Osteoblast (primary cell): ENCODE measurements at regions not wholly inside any gene's neighbourhood (a gene's known extent, or its start where the extent isn't known, plus 50 kb on each side); places are given as distances from the start of the nearest gene placed in this dataset.

Experiments used
- DNase-seq: peaks from one replicate; pipeline ENCODE4 v3.0.0; 2011; ENCODE audit warnings: low spot score, mixed read lengths; ENCODE audit not compliant: insufficient read length; ENCODE audit errors: missing footprints
- H2AFZ ChIP-seq: 2 replicates; pipeline ENCODE4 v1.6.0; 2011; ENCODE audit warnings: mild to moderate bottlenecking, low read length
- H3K27ac ChIP-seq: 2 replicates; pipeline ENCODE4 v1.5.1; 2011; ENCODE audit warnings: mild to moderate bottlenecking, low read depth, low read length, moderate library complexity
- H3K27me3 ChIP-seq: 2 replicates; pipeline ENCODE4 v1.6.0; 2012; ENCODE audit warnings: mild to moderate bottlenecking, control low read depth, inconsistent platforms, low read length, moderate library complexity; ENCODE audit not compliant: insufficient read depth
- H3K36me3 ChIP-seq: 2 replicates; pipeline ENCODE4 v1.5.1; 2011; ENCODE audit warnings: mild to moderate bottlenecking, low read length, control low read depth, moderate library complexity; ENCODE audit not compliant: insufficient read depth
- H3K4me1 ChIP-seq: 2 replicates; pipeline ENCODE4 v1.5.1; 2011; ENCODE audit warnings: mild to moderate bottlenecking, low read length, control low read depth, moderate library complexity; ENCODE audit not compliant: insufficient read depth
- H3K4me2 ChIP-seq: 2 replicates; pipeline ENCODE4 v1.6.0; 2011; ENCODE audit warnings: mild to moderate bottlenecking, low read length; ENCODE audit not compliant: insufficient read depth
- H3K4me3 ChIP-seq: fragments of 200-600 bp; sonication (generic); 3 replicates; pipeline ENCODE4 v1.5.1; 2012; ENCODE audit warnings: mild to moderate bottlenecking, low read length, inconsistent platforms; ENCODE audit not compliant: insufficient read depth
- H3K79me2 ChIP-seq: 2 replicates; pipeline ENCODE4 v1.6.0; 2012; ENCODE audit warnings: mild to moderate bottlenecking, low read length, control low read depth, inconsistent platforms; ENCODE audit not compliant: insufficient read depth
- H3K9me3 ChIP-seq: 2 replicates; pipeline ENCODE4 v1.5.1; 2011; ENCODE audit warnings: low read depth, low read length, control low read depth
- H4K20me1 ChIP-seq: 2 replicates; pipeline ENCODE4 v1.6.0; 2012; ENCODE audit warnings: mild to moderate bottlenecking, low read length, control low read depth; ENCODE audit not compliant: insufficient read depth
- TF ChIP-seq, protein P1 (sequence below): IDR thresholded peaks from 2 replicates; pipeline ENCODE4 v1.5.1; 2011; ENCODE audit warnings: mild to moderate bottlenecking, low read depth, low read length, moderate library complexity; ENCODE audit errors: extremely low read depth

DNA sequence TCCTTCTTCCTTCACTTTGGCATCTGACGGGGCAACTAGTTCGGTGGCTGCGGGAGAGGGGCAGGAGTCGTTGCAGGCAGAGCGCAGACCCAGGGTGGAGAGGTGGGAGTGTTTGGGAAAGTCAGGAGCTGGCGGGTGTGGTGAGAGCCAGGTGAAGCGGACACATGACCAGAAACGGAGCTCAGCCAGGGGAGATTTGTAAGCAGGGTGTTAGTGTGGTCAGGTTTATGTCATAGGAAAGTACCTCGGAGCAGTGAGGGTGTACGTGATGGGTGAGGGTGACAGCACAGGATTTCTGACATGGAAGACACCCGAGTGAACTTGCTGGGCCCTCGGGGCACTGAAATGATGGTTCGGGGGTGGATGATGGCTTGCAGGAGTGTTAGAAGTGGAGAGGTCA, 247.4 kb upstream of the TPM1 start:
- TF ChIP-seq, protein P1, sequence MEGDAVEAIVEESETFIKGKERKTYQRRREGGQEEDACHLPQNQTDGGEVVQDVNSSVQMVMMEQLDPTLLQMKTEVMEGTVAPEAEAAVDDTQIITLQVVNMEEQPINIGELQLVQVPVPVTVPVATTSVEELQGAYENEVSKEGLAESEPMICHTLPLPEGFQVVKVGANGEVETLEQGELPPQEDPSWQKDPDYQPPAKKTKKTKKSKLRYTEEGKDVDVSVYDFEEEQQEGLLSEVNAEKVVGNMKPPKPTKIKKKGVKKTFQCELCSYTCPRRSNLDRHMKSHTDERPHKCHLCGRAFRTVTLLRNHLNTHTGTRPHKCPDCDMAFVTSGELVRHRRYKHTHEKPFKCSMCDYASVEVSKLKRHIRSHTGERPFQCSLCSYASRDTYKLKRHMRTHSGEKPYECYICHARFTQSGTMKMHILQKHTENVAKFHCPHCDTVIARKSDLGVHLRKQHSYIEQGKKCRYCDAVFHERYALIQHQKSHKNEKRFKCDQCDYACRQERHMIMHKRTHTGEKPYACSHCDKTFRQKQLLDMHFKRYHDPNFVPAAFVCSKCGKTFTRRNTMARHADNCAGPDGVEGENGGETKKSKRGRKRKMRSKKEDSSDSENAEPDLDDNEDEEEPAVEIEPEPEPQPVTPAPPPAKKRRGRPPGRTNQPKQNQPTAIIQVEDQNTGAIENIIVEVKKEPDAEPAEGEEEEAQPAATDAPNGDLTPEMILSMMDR = no peak
- Histone ChIP-seq H3K79me2 (no peaks in the 10 kb centered on the region), H3K4me2 (no peak overlapping the region), H3K27me3 (no peaks in the 10 kb centered on the region), H2AFZ (no peak overlapping the region), H3K4me3 (no peak overlapping the region), H3K27ac (no peak overlapping the region), H3K9me3 (no peaks in the 10 kb centered on the region), H3K36me3 (no peaks in the 10 kb centered on the region), H4K20me1 (no peaks in the 10 kb centered on the region), H3K4me1 (peaks cover 11% of the 10 kb centered on the region)
- no peak for DNase-seq

DNA sequence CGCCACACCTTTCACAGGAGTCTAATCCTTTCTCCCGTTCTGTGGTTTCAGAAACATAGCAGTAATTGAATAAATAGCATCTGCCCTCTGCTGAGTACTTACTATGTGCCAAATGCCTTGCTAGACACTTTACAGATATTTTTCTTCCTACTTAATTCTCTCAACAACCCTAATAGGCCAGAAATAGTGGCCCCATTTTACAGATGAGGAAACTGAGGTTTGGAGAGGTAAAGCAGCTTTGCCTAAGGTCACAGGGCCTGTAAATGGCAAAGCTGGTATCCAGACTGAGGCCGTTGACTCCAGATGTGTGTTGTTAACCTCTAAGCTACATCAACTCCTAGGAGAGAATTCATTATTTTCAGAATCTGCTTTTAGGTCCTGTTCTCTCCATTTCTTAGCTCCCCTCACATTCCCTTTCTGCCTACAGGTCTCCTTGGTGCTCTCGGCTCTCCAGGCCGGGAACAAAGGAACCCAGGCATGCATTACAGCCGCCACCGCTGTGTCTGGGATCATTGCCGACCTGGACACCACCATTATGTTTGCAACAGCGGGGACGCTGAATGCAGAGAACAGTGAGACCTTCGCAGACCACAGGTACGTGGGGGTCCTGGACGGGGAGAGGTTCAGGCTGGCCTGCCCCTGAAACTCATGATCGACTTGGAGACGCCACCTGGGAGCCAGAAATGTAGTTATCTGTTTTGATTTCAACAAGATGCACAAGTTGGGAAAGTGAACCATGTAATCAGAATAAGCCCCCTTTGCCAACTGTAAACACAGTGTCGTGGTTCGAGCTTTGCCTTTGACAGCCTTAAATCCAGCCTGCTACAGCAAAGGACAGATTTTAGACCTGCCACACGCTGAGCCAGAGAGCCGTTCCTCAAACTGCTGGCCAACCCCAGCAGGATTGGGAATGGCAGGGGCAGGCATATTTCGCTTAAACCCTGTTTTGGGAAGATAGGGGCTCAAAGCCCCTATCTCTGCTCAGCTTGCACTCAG, 246.5 kb upstream of the TPM1 start:
- Histone ChIP-seq H3K4me3 (no peak overlapping the region), H3K4me1 (peaks cover 11% of the 10 kb centered on the region), H3K27ac (no peak overlapping the region), H3K79me2 (no peaks in the 10 kb centered on the region), H3K27me3 (no peaks in the 10 kb centered on the region), H3K9me3 (no peaks in the 10 kb centered on the region), H3K36me3 (no peaks in the 10 kb centered on the region), H4K20me1 (no peaks in the 10 kb centered on the region), H3K4me2 (no peak overlapping the region), H2AFZ (no peak overlapping the region)
- no peak for DNase-seq
- TF ChIP-seq, protein P1 = no peak

DNA sequence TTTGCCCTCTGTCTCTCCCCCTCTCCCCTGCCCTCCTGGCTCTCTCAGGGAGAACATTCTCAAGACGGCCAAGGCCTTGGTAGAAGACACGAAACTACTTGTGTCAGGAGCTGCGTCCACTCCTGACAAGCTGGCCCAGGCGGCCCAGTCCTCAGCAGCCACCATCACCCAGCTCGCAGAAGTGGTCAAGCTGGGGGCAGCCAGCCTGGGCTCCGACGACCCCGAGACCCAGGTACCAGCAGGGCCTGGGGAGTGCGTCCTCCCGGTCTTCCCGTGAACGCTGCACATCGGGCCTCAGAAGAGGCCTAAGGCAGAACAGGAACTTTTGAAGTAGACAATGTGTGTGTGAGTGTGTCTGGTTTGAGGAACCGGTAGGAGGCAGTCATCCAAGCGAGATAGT, 245.4 kb upstream of the TPM1 start:
- no peak overlapping the region for H2AFZ ChIP-seq
- DNase-seq = no peak
- H3K27ac ChIP-seq = no peak overlapping the region
- H3K4me2 ChIP-seq = no peak overlapping the region
- peaks cover 11% of the 10 kb centered on the region for H3K4me1 ChIP-seq
- H3K27me3 ChIP-seq = no peaks in the 10 kb centered on the region
- H3K4me3 ChIP-seq = no peak overlapping the region
- TF ChIP-seq, protein P1 = no peak
- H3K36me3 ChIP-seq = no peaks in the 10 kb centered on the region
- no peaks in the 10 kb centered on the region for H3K9me3 ChIP-seq
- no peaks in the 10 kb centered on the region for H3K79me2 ChIP-seq
- no peaks in the 10 kb centered on the region for H4K20me1 ChIP-seq

DNA sequence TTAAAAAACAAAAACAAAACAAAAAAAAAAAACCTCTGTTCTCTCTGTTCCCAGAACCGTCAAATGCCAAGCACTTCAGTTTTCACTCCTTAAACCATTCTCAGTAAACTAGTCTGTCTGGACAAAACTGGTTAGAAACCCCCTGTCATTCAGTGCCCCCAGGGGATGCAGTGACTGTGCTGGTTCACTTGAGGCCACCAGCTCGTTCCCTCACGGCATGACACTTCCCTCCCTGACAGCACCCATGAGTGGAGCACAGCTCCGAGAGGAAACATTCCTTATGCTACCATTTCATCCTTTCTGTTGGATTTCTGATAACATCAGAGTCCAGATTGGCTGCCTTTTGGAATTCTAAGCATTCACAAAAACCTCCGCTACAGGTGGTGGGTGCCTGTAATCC, 244.0 kb upstream of the TPM1 start:
- TF ChIP-seq, protein P1 = no peak
- H3K79me2 ChIP-seq = no peaks in the 10 kb centered on the region
- no peak overlapping the region for H3K27ac ChIP-seq
- no peak overlapping the region for H3K4me3 ChIP-seq
- DNase-seq = no peak
- H3K27me3 ChIP-seq = no peaks in the 10 kb centered on the region
- no peak overlapping the region for H3K4me2 ChIP-seq
- H3K36me3 ChIP-seq = no peaks in the 10 kb centered on the region
- no peak overlapping the region for H2AFZ ChIP-seq
- H4K20me1 ChIP-seq = no peaks in the 10 kb centered on the region
- H3K4me1 ChIP-seq = peaks cover under 1% of the 10 kb centered on the region
- H3K9me3 ChIP-seq = no peaks in the 10 kb centered on the region
